ENCODE measurements at regions not wholly inside any gene's neighbourhood (a gene's known extent, or its start where the extent isn't known, plus 50 kb on each side); places are given as distances from the start of the nearest gene placed in this dataset.

GRCh38 chr1:68287241-68287640 lies 54.9 kb upstream of the WLS start:
- H2BK120ac ChIP-seq (ENCODE audit: low read depth, low read length), result no peak overlapping the region
- H3K4ac ChIP-seq (ENCODE audit: low read depth, low read length), result no peak overlapping the region
- H2BK15ac ChIP-seq (ENCODE audit: low read depth, low read length), result no peak overlapping the region
- BruUV-seq (replicated peaks), result no TSS peak
- H2AK9ac ChIP-seq (replicated peaks; ENCODE audit: low read depth, low read length, poor library complexity), result no peak overlapping the region
- no peak overlapping the region for H3K27ac ChIP-seq (ENCODE audit: insufficient read depth, low read length)
- no peak overlapping the region for H3K4me2 ChIP-seq (ENCODE audit: low read depth, low read length)
- ChIA-PET POLR2A (ENCODE audit: unreplicated experiment) (no interaction called here), CTCF (no interaction called here)
- H2BK5ac ChIP-seq (ENCODE audit: low read depth, low read length, poor library complexity, severe bottlenecking), result no peak overlapping the region
- no peak overlapping the region for H3K18ac ChIP-seq (ENCODE audit: low read depth, low read length)
- no peaks in the 10 kb centered on the region for H3K36me3 ChIP-seq (ENCODE audit: control insufficient read depth, insufficient read depth, low read length)
- intact Hi-C loops (cut with micrococcal nuclease) (no loop called here), in situ Hi-C loops (cut with MboI; ENCODE audit: low sequenced_read_pairs) (no loop called here), dilution Hi-C loops (cut with HindIII; ENCODE audit: low sequenced_read_pairs, unreplicated experiment) (no loop called here)
- H2AFZ ChIP-seq (replicated peaks; ENCODE audit: low read length, poor library complexity), result no peak overlapping the region
- peaks cover 3% of the 10 kb centered on the region; the same call in 1 of the 2 replicates for H3K4me1 ChIP-seq (ENCODE audit: control insufficient read depth, insufficient read depth, low read length)
- H3K27me3 ChIP-seq (ENCODE audit: control insufficient read depth, insufficient read depth, low read length), result no peaks in the 10 kb centered on the region
- no peak overlapping the region for H3K56ac ChIP-seq (ENCODE audit: extremely low read depth, insufficient read depth, low read length)
- H3K14ac ChIP-seq (replicated peaks; ENCODE audit: low read depth, low read length), result no peak overlapping the region
- ATAC-seq (ENCODE audit: low read depth) (no peak), DNase-seq (no peak)
- no peaks in the 10 kb centered on the region for H3K9me3 ChIP-seq (ENCODE audit: control insufficient read depth, insufficient read depth, low read length)
- no CpG with 5 or more reads among the region's 5 CpGs for WGBS, 2 experiments (ENCODE audit: extremely low coverage in 2 of 2, insufficient read length in 1 of 2)
- H4K20me1 ChIP-seq (ENCODE audit: insufficient read depth, low read length), result no peaks in the 10 kb centered on the region
- H4K8ac ChIP-seq (ENCODE audit: low read depth in 2 of 2, low read length in 2 of 2), result no peak overlapping the region
- no peak overlapping the region for H3K9ac ChIP-seq (ENCODE audit: low read depth, low read length)
- H4K91ac ChIP-seq (ENCODE audit: insufficient read depth, low read depth, low read length), result no peak overlapping the region
- no peaks in the 10 kb centered on the region for H3K79me1 ChIP-seq (ENCODE audit: low read depth in 1 of 2, low read length in 2 of 2)
- TF ChIP-seq RAD21 (IDR thresholded peaks at IDR 0.05; ENCODE audit: low read length), result no peak
- TF ChIP-seq MXI1 (IDR thresholded peaks at IDR 0.05; ENCODE audit: borderline replicate concordance, low read depth, low read length), result no peak
- TF ChIP-seq CTCF (conservative IDR thresholded peaks at IDR 0.05; ENCODE audit: low read depth, low read length), result no peak
- TF ChIP-seq POLR2A (IDR thresholded peaks at IDR 0.05; ENCODE audit: low read depth, low read length), result no peak
- TF ChIP-seq ELK1 (IDR thresholded peaks at IDR 0.05; ENCODE audit: borderline replicate concordance, low read depth, low read length), result no peak
- no peak for TF ChIP-seq CHD1 (IDR thresholded peaks at IDR 0.05; ENCODE audit: low read depth, low read length)
- H2BK20ac ChIP-seq (ENCODE audit: low read depth, low read length), result no peak overlapping the region
- H4K5ac ChIP-seq (ENCODE audit: low read depth, low read length), result no peak overlapping the region
- H3K9me1 ChIP-seq (ENCODE audit: insufficient read depth, low read length), result no peaks in the 10 kb centered on the region; the same call in 1 of the 2 replicates
- H3K4me3 ChIP-seq (ENCODE audit: insufficient read depth, low read depth, low read length), result no peak overlapping the region
- H2AK5ac ChIP-seq (ENCODE audit: low read depth, low read length), result no peak overlapping the region
- no peak overlapping the region for H3K23ac ChIP-seq (ENCODE audit: low read depth, low read length)

All from IMR-90 (cell line).